CD14-positive monocyte (primary cell): ENCODE measurements at regions not wholly inside any gene's neighbourhood (a gene's known extent, or its start where the extent isn't known, plus 50 kb on each side); places are given as distances from the start of the nearest gene placed in this dataset.

Experiments
- DNase-seq, 3 donors: peaks; one replicate each; pipeline ENCODE4 v3.0.0-alpha.2; 2011 to 2022
- H2AFZ ChIP-seq: 2 replicates; pipeline ENCODE4 v1.6.0; 2012; ENCODE audit warnings: mild to moderate bottlenecking, low read depth, low read length, inconsistent platforms; ENCODE audit not compliant: insufficient read depth, poor library complexity, severe bottlenecking
- H3K27ac ChIP-seq, 2 donors: 1 replicate in 1 of 2; 2 replicates in 1 of 2; pipeline ENCODE4 v1.5.1; 2012 to 2013; ENCODE audit warnings: low read length in 2 of 2, control low read depth in 1 of 2, inconsistent platforms in 1 of 2, low read depth in 1 of 2, mild to moderate bottlenecking in 1 of 2
- H3K27me3 ChIP-seq, 2 donors: one replicate each; pipeline versions ENCODE4 v1.6.0 to v1.6.1; 2011 to 2013; ENCODE audit warnings: low read length in 2 of 2; ENCODE audit not compliant: control insufficient read depth in 2 of 2, insufficient read depth in 2 of 2
- H3K36me3 ChIP-seq, 2 donors: replicated peaks in 1 of 2; 1 replicate in 1 of 2; 2 replicates in 1 of 2; pipeline versions ENCODE4 v1.5.1 to v1.6.1; 2012 to 2013; ENCODE audit warnings: low read length in 2 of 2, control low read depth in 1 of 2, inconsistent platforms in 1 of 2, mild to moderate bottlenecking in 1 of 2; ENCODE audit not compliant: insufficient read depth in 2 of 2, control insufficient read depth in 1 of 2
- H3K4me1 ChIP-seq, 2 donors: 1 replicate in 1 of 2; 2 replicates in 1 of 2; pipeline versions ENCODE4 v1.5.1 to v1.6.1; 2012 to 2013; ENCODE audit warnings: low read length in 2 of 2, control low read depth in 1 of 2, inconsistent platforms in 1 of 2, mild to moderate bottlenecking in 1 of 2, moderate library complexity in 1 of 2; ENCODE audit not compliant: insufficient read depth in 2 of 2, control insufficient read depth in 1 of 2
- H3K4me2 ChIP-seq: replicated peaks from 2 replicates; pipeline ENCODE3; 2012; ENCODE audit warnings: low read length, moderate library complexity, mild to moderate bottlenecking; ENCODE audit not compliant: poor library complexity, severe bottlenecking; ENCODE audit errors: extremely low read depth
- H3K4me3 ChIP-seq, 3 experiments: fragments of 200-600 bp in 1 of 3; sonication (generic) in 1 of 3; replicated peaks in 1 of 3; 1 replicate in 2 of 3; 2 replicates in 1 of 3; pipeline ENCODE4 v1.5.1; 2011 to 2013; ENCODE audit warnings: low read length in 3 of 3, mild to moderate bottlenecking in 3 of 3, control low read depth in 2 of 3, low read depth in 2 of 3, inconsistent platforms in 1 of 3, moderate library complexity in 1 of 3
- H3K79me2 ChIP-seq: 2 replicates; pipeline ENCODE4 v1.6.0; 2012; ENCODE audit warnings: mild to moderate bottlenecking, control low read depth, inconsistent platforms, low read length, moderate library complexity; ENCODE audit not compliant: insufficient read depth
- H3K9ac ChIP-seq: 2 replicates; pipeline ENCODE4 v1.6.0; 2017; ENCODE audit warnings: low read length, mild to moderate bottlenecking; ENCODE audit not compliant: insufficient read depth, poor library complexity, severe bottlenecking
- H3K9me3 ChIP-seq, 2 donors: replicated peaks in 1 of 2; 1 replicate in 1 of 2; 2 replicates in 1 of 2; pipeline versions ENCODE4 v1.5.1 to v1.6.1; 2012 to 2013; ENCODE audit warnings: low read length in 2 of 2, control low read depth in 1 of 2; ENCODE audit not compliant: control insufficient read depth in 1 of 2, insufficient read depth in 1 of 2
- H4K20me1 ChIP-seq: 2 replicates; pipeline ENCODE4 v1.6.0; 2012; ENCODE audit warnings: mild to moderate bottlenecking, low read length, control low read depth, moderate library complexity; ENCODE audit not compliant: insufficient read depth
- H3K27ac Mint-ChIP-seq, 7 donors: one replicate each; pipeline ENCODE4 v1.8.0; 2020; ENCODE audit warnings: mild to moderate bottlenecking in 7 of 7, mixed read lengths in 7 of 7, moderate library complexity in 6 of 7, inconsistent platforms in 2 of 7
- H3K27me3 Mint-ChIP-seq, 3 donors: one replicate each; pipeline ENCODE4 v1.8.0; 2021 to 2022; ENCODE audit warnings: low read depth in 3 of 3, mild to moderate bottlenecking in 3 of 3, mixed read lengths in 3 of 3, moderate library complexity in 3 of 3, inconsistent platforms in 1 of 3
- H3K36me3 Mint-ChIP-seq, 2 donors: one replicate each; pipeline ENCODE4 v1.8.0; 2020; ENCODE audit warnings: mixed read lengths in 2 of 2, inconsistent platforms in 1 of 2, mild to moderate bottlenecking in 1 of 2
- H3K4me1 Mint-ChIP-seq: one replicate; pipeline ENCODE4 v1.8.0; 2020; ENCODE audit warnings: mild to moderate bottlenecking, mixed read lengths
- H3K4me3 Mint-ChIP-seq, 2 donors: one replicate each; pipeline ENCODE4 v1.8.0; 2020; ENCODE audit warnings: mild to moderate bottlenecking in 2 of 2, mixed read lengths in 2 of 2, moderate library complexity in 1 of 2
- H3K9me3 Mint-ChIP-seq, 7 donors: one replicate each; pipeline ENCODE4 v1.8.0; 2020 to 2022; ENCODE audit warnings: mixed read lengths in 7 of 7, mild to moderate bottlenecking in 6 of 7, moderate library complexity in 6 of 7, inconsistent platforms in 2 of 7
- WGBS: methylation state at CpG from one replicate; pipeline ENCODE4 v1.1.5; 2013; ENCODE audit warnings: missing lambda C conversion rate; ENCODE audit not compliant: insufficient coverage; 5-methylcytosine and 5-hydroxymethylcytosine counted together
- intact Hi-C, 2 donors: fragments of 100-400 bp; cut with micrococcal nuclease; formaldehyde crosslinking; loops; one replicate each; pipeline versions ENCODE4 v1.15.0 to v1.15.1; 2023
- TF ChIP-seq, protein P1 (sequence below): fragments of 200-600 bp; IDR thresholded peaks from one replicate; pipeline ENCODE4 v1.8.0; 2022; ENCODE audit warnings: antibody characterized with exemption, mild to moderate bottlenecking

DNA sequence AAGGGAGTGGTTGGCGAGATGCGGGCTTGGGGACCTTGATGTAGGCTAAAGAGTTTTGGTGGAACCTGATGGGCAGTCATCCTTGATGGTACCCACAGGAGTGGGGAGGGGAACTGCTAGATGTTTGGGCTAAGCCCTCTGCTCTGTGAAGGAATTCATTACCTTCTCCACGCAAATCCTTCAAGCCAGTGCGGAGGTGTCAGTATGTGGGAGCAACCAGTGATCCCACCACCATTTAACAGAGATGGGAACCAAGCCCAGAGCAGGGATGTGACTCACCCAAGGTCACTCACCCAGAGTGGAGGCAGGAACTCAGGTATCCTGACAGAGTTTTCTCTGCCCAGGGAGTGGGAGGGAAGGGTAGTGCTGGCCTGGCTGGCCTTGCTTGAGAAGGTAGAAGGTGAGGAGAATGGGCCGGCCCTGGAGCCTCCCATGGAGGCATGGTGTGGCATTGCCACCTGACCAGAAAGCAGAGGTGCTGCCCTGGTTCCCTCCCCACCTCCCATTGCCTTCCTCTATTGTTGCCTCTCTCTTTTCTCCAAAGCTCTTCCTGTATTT lies 51.2 kb upstream of the STUM start:
- H3K27me3 ChIP-seq: no peaks in the 10 kb centered on the region
- H3K4me1 Mint-ChIP-seq: no peaks in the 10 kb centered on the region
- H3K79me2 ChIP-seq: no peaks in the 10 kb centered on the region
- H3K4me2 ChIP-seq: no peak overlapping the region
- no peak overlapping the region for H3K9ac ChIP-seq
- H3K36me3 Mint-ChIP-seq: no peaks in the 10 kb centered on the region
- H3K4me1 ChIP-seq: no peaks in the 10 kb centered on the region
- no peak overlapping the region for H3K27ac ChIP-seq
- intact Hi-C loops: no loop called here
- no peak for DNase-seq
- WGBS: 100% methylated on average over 2 of the region's 5 CpGs
- TF ChIP-seq, protein P1, sequence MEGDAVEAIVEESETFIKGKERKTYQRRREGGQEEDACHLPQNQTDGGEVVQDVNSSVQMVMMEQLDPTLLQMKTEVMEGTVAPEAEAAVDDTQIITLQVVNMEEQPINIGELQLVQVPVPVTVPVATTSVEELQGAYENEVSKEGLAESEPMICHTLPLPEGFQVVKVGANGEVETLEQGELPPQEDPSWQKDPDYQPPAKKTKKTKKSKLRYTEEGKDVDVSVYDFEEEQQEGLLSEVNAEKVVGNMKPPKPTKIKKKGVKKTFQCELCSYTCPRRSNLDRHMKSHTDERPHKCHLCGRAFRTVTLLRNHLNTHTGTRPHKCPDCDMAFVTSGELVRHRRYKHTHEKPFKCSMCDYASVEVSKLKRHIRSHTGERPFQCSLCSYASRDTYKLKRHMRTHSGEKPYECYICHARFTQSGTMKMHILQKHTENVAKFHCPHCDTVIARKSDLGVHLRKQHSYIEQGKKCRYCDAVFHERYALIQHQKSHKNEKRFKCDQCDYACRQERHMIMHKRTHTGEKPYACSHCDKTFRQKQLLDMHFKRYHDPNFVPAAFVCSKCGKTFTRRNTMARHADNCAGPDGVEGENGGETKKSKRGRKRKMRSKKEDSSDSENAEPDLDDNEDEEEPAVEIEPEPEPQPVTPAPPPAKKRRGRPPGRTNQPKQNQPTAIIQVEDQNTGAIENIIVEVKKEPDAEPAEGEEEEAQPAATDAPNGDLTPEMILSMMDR: no peak
- no peaks in the 10 kb centered on the region for H4K20me1 ChIP-seq
- no peaks in the 10 kb centered on the region for H3K36me3 ChIP-seq
- H3K4me3 ChIP-seq: no peak overlapping the region
- H3K27me3 Mint-ChIP-seq: peaks cover 5 to 8% (median 7%) of the 10 kb centered on the region in 3 donors
- H2AFZ ChIP-seq: no peak overlapping the region
- H3K27ac Mint-ChIP-seq: no peak overlapping the region
- peaks cover 0 to 6% (median 3%) of the 10 kb centered on the region in 7 donors for H3K9me3 Mint-ChIP-seq
- no peaks in the 10 kb centered on the region for H3K9me3 ChIP-seq
- no peak overlapping the region for H3K4me3 Mint-ChIP-seq

DNA sequence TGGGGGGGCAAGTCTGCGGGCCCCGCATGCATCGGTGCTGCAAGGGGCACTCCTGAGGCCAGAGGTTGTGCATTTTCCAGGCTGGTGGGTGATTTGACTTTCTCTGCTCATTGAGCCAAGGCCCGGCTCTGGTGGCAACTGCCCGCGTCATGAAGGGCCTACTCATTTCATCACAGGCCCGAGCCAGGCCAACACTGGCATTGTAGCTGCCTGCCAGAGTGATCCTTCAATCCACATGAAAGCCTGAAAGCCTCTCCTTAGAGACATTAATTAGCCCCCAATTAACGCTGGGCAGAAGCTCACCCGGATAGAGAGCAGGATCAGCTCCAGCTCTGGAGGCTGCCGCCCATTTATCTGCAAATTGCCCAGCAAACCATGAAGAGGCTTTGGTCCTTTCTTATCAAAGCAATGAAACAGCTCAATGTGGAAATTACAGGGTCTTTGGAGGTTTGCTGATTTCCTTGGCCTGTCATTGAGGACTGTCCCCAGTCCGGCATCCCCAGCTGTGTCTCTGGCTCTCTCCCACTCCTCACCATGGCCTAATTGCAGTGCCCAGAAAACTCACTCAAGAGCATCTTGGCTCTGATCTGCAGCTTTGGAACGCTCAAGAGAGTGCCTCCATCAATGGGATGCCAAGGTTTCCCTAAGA lies 50.4 kb upstream of the STUM start:
- no peaks in the 10 kb centered on the region for H4K20me1 ChIP-seq
- no peaks in the 10 kb centered on the region for H3K9me3 ChIP-seq
- no peaks in the 10 kb centered on the region for H3K36me3 ChIP-seq
- Mint-ChIP-seq H3K4me1 (no peaks in the 10 kb centered on the region), H3K27ac (no peak overlapping the region), H3K4me3 (no peak overlapping the region), H3K36me3 (no peaks in the 10 kb centered on the region), H3K9me3 (peaks cover 0 to 6% (median 3%) of the 10 kb centered on the region in 7 donors), H3K27me3 (peaks cover 7 to 9% (median 9%) of the 10 kb centered on the region in 3 donors)
- no peak overlapping the region for H3K4me3 ChIP-seq
- no peaks in the 10 kb centered on the region for H3K27me3 ChIP-seq
- H2AFZ ChIP-seq: no peak overlapping the region
- TF ChIP-seq, protein P1: no peak
- no peak overlapping the region for H3K4me2 ChIP-seq
- H3K4me1 ChIP-seq: no peaks in the 10 kb centered on the region
- intact Hi-C loops: no loop called here
- no peaks in the 10 kb centered on the region for H3K79me2 ChIP-seq
- no peak overlapping the region for H3K9ac ChIP-seq
- DNase-seq: no peak
- no peak overlapping the region for H3K27ac ChIP-seq
- 97% methylated on average over 6 of the region's 12 CpGs for WGBS
